HCT116 (cell line): ENCODE measurements at regions not wholly inside any gene's neighbourhood (a gene's known extent, or its start where the extent isn't known, plus 50 kb on each side); places are given as distances from the start of the nearest gene placed in this dataset.

Source experiments
- ATAC-seq: fragments of 200-7000 bp; cut with Tn5 transposase; 2 replicates; pipeline ENCODE4 v1.9.1; 2020; ENCODE audit warnings: mild to moderate bottlenecking, moderate library complexity
- BruUV-seq: library from RNA; stranded (reverse); fragments of 400-500 nt; replicated peaks from 2 replicates; lab custom pipeline; 2021; lab: Mats Ljungman, UMichigan
- CTCF ChIA-PET: fragments of 300-600 bp; sonication (Branson Sonifier 250); formaldehyde crosslinking; loops from one replicate; lab custom pipeline; 2021; ENCODE audit warnings: antibody characterized with exemption; lab: Charles Lee
- POLR2A ChIA-PET: fragments of 300-600, 350-600 bp; sonication (Branson Sonifier 250); formaldehyde crosslinking; loops from one replicate; lab custom pipeline; 2021; ENCODE audit warnings: antibody characterized with exemption; lab: Charles Lee
- RAD21 ChIA-PET, 2 experiments: fragments of 300-600 bp; sonication (Branson Sonifier 250); formaldehyde crosslinking; loops; one replicate each; lab custom pipeline; 2023; ENCODE audit warnings: low total read pairs in 2 of 2; ENCODE audit not compliant: uncharacterized antibody in 2 of 2, unreplicated experiment in 2 of 2, low non-redundant PET in 1 of 2; lab: Charles Lee
- DNase-seq: peaks from one replicate; pipeline ENCODE4 v3.0.0-alpha.2; 2010; ENCODE audit warnings: low read depth, low spot score
- H2AFZ ChIP-seq: fragments of 200-600 bp; shearing (Covaris generic), sonication (generic); 2 replicates; pipeline ENCODE4 v1.6.1; 2017; ENCODE audit warnings: low read depth, mixed run types, mixed read lengths, antibody characterized with exemption, low read length; ENCODE audit not compliant: poor library complexity, severe bottlenecking
- H3K27ac ChIP-seq: 2 replicates; pipeline ENCODE4 v1.5.1; 2012; ENCODE audit warnings: low read depth, low read length
- H3K27me3 ChIP-seq: fragments of 200-600 bp; sonication (generic); 2 replicates; pipeline ENCODE4 v1.6.1; 2016; ENCODE audit warnings: mixed run types, low read length, mixed read lengths; ENCODE audit not compliant: insufficient read depth
- H3K36me3 ChIP-seq, 2 experiments: fragments of 200-500 bp in 1 of 2; fragments of 200-600 bp in 1 of 2; sonication (Bioruptor generic) in 1 of 2; sonication (generic) in 1 of 2; 2 replicates each; pipeline versions ENCODE4 v1.5.1 to v1.6.1; 2014 to 2016; ENCODE audit warnings: low read length in 2 of 2, inconsistent platforms in 1 of 2, mixed read lengths in 1 of 2, mixed run types in 1 of 2; ENCODE audit not compliant: insufficient read depth in 2 of 2, control insufficient read depth in 1 of 2
- H3K4me1 ChIP-seq, 2 experiments: fragments of 200-600 bp in 1 of 2; sonication (generic) in 1 of 2; 2 replicates each; pipeline versions ENCODE4 v1.5.1 to v1.6.1; 2012 to 2017; ENCODE audit warnings: low read length in 2 of 2, inconsistent platforms in 1 of 2, mild to moderate bottlenecking in 1 of 2, mixed read lengths in 1 of 2, mixed run types in 1 of 2, moderate library complexity in 1 of 2; ENCODE audit not compliant: insufficient read depth in 2 of 2, control insufficient read depth in 1 of 2
- H3K4me2 ChIP-seq: fragments of 200-600 bp; sonication (generic); 2 replicates; pipeline ENCODE4 v1.6.1; 2017; ENCODE audit warnings: mixed run types, low read length, mixed read lengths
- H3K4me3 ChIP-seq, 2 experiments: fragments of 200-600 bp in 1 of 2; sonication (generic) in 1 of 2; replicated peaks in 1 of 2; 2 replicates each; pipeline ENCODE4 v1.5.1; 2011 to 2016; ENCODE audit warnings: low read length in 2 of 2, control low read depth in 1 of 2, low read depth in 1 of 2, mild to moderate bottlenecking in 1 of 2, mixed read lengths in 1 of 2, mixed run types in 1 of 2
- H3K79me2 ChIP-seq: fragments of 200-600 bp; sonication (generic); 2 replicates; pipeline ENCODE4 v1.6.1; 2017; ENCODE audit warnings: mild to moderate bottlenecking, mixed run types, low read length, moderate library complexity, mixed read lengths; ENCODE audit not compliant: insufficient read depth
- H3K9ac ChIP-seq: fragments of 200-600 bp; sonication (generic); 2 replicates; pipeline ENCODE4 v1.6.1; 2016; ENCODE audit warnings: low read length, mixed read lengths
- H3K9me2 ChIP-seq: fragments of 200-600 bp; sonication (generic), shearing (Covaris generic); 2 replicates; pipeline ENCODE4 v1.6.1; 2017; ENCODE audit warnings: mixed run types, mild to moderate bottlenecking, moderate library complexity; ENCODE audit not compliant: insufficient read depth
- H3K9me3 ChIP-seq, 2 experiments: fragments of 200-500 bp in 1 of 2; fragments of 200-600 bp in 1 of 2; sonication (Bioruptor generic) in 1 of 2; sonication (generic) in 1 of 2; 2 replicates each; pipeline ENCODE4 v1.6.1; 2014 to 2017; ENCODE audit warnings: low read length in 2 of 2, mixed read lengths in 2 of 2, inconsistent platforms in 1 of 2, low read depth in 1 of 2, mild to moderate bottlenecking in 1 of 2, mixed run types in 1 of 2, moderate library complexity in 1 of 2; ENCODE audit not compliant: control insufficient read depth in 1 of 2, insufficient read depth in 1 of 2
- H4K20me1 ChIP-seq: fragments of 200-600 bp; sonication (generic), shearing (Covaris generic); 2 replicates; pipeline ENCODE4 v1.6.1; 2017; ENCODE audit warnings: mixed run types, mild to moderate bottlenecking, moderate library complexity; ENCODE audit not compliant: insufficient read depth
- CBX3 ChIP-seq: IDR thresholded peaks from 2 replicates; pipeline ENCODE4 v1.6.1; 2012; ENCODE audit warnings: low read depth
- POLR2A ChIP-seq: IDR thresholded peaks from 2 replicates; pipeline ENCODE4 v1.7.0; 2011; ENCODE audit warnings: borderline replicate concordance; ENCODE audit not compliant: insufficient read depth, insufficient read length; ENCODE audit errors: extremely low read depth
- TCF7L2 ChIP-seq: IDR thresholded peaks from 2 replicates; pipeline ENCODE4 v1.7.0; 2011; ENCODE audit warnings: borderline replicate concordance, inconsistent platforms; ENCODE audit not compliant: insufficient read depth, insufficient read length; ENCODE audit errors: extremely low read depth
- intact Hi-C: fragments of 100-400 bp; cut with micrococcal nuclease; formaldehyde crosslinking; loops from 2 replicates; pipeline ENCODE4 v1.10.0; 2022
- TF ChIP-seq, protein P1 (sequence below): IDR thresholded peaks from 2 replicates; pipeline ENCODE4 v1.6.1; 2012; ENCODE audit warnings: low read depth
- TF ChIP-seq, protein P2 (sequence below), 3 experiments: fragments of 200-600 bp in 1 of 3; sonication (generic) in 1 of 3; IDR thresholded peaks in 2 of 3; conservative IDR thresholded peaks in 1 of 3; 2 replicates each; pipeline ENCODE4 v1.5.1; 2012 to 2017; ENCODE audit warnings: low read depth in 2 of 3, low read length in 2 of 3, antibody characterized with exemption in 1 of 3, borderline replicate concordance in 1 of 3, control low read depth in 1 of 3, mild to moderate bottlenecking in 1 of 3, mixed read lengths in 1 of 3, mixed run types in 1 of 3, moderate library complexity in 1 of 3; ENCODE audit not compliant: insufficient read depth in 1 of 3
- TF ChIP-seq, protein P3 (sequence below): IDR thresholded peaks from 2 replicates; pipeline ENCODE4 v1.6.1; 2012

DNA sequence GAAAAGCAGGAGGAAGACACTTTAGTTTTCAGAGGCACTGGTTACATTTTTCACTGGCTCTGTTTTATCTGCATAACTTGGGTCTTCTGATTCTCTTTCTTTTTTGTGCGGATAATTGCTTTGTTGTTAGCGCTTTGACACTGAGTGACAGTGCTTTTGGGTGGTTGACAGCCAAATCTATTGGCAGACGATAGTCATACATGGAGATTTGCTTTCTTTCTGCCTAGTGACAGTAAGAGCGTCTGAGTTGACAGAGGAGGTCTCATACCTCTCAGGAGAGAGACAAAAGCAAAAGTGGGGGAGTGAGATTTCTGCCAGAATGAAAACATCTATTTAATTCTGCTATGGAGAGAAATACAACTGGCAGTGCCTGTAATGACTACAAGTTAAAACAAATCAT lies 2278.0 kb upstream of the WWC1 start (continued):
- TF ChIP-seq, protein P1, sequence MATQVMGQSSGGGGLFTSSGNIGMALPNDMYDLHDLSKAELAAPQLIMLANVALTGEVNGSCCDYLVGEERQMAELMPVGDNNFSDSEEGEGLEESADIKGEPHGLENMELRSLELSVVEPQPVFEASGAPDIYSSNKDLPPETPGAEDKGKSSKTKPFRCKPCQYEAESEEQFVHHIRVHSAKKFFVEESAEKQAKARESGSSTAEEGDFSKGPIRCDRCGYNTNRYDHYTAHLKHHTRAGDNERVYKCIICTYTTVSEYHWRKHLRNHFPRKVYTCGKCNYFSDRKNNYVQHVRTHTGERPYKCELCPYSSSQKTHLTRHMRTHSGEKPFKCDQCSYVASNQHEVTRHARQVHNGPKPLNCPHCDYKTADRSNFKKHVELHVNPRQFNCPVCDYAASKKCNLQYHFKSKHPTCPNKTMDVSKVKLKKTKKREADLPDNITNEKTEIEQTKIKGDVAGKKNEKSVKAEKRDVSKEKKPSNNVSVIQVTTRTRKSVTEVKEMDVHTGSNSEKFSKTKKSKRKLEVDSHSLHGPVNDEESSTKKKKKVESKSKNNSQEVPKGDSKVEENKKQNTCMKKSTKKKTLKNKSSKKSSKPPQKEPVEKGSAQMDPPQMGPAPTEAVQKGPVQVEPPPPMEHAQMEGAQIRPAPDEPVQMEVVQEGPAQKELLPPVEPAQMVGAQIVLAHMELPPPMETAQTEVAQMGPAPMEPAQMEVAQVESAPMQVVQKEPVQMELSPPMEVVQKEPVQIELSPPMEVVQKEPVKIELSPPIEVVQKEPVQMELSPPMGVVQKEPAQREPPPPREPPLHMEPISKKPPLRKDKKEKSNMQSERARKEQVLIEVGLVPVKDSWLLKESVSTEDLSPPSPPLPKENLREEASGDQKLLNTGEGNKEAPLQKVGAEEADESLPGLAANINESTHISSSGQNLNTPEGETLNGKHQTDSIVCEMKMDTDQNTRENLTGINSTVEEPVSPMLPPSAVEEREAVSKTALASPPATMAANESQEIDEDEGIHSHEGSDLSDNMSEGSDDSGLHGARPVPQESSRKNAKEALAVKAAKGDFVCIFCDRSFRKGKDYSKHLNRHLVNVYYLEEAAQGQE: no peak
- TF ChIP-seq TCF7L2 (no peak), POLR2A (no peak)
- TF ChIP-seq, protein P2, sequence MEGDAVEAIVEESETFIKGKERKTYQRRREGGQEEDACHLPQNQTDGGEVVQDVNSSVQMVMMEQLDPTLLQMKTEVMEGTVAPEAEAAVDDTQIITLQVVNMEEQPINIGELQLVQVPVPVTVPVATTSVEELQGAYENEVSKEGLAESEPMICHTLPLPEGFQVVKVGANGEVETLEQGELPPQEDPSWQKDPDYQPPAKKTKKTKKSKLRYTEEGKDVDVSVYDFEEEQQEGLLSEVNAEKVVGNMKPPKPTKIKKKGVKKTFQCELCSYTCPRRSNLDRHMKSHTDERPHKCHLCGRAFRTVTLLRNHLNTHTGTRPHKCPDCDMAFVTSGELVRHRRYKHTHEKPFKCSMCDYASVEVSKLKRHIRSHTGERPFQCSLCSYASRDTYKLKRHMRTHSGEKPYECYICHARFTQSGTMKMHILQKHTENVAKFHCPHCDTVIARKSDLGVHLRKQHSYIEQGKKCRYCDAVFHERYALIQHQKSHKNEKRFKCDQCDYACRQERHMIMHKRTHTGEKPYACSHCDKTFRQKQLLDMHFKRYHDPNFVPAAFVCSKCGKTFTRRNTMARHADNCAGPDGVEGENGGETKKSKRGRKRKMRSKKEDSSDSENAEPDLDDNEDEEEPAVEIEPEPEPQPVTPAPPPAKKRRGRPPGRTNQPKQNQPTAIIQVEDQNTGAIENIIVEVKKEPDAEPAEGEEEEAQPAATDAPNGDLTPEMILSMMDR (IDR thresholded peaks at IDR 0.05 in 2 of 3, conservative IDR thresholded peaks at IDR 0.05 in 1 of 3; ENCODE audit: borderline replicate concordance in 1 of 3, insufficient read depth in 1 of 3, low read depth in 2 of 3, low read length in 2 of 3): no peak

DNA sequence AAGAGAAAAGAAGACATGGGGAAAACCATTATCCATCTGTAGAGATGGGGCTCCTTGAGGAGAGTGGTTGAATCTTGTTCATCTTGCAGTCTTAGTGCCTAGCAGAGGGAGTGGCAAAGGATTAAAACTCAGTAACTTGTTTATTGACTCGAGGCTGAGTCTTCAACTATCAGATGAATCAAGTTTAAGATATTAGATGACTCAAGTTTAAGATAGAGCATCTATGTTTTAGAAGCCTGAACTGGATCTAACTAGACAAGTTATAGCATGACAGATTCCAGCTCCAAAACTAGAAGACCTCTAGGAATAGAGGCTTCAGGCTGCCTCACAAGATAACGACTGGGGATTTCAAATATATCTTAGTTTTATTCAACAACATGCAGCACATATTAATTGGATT lies 2277.2 kb upstream of the WWC1 start:
- intact Hi-C loops: no loop called here
- Histone ChIP-seq H3K4me2 (no peak overlapping the region), H3K27me3 (no peaks in the 10 kb centered on the region), H3K36me3 (no peaks in the 10 kb centered on the region), H2AFZ (no peak overlapping the region), H3K9me3 (peaks cover 8 to 22% of the 10 kb centered on the region in 2 experiments; a peak in 2 of 4 replicates), H4K20me1 (no peaks in the 10 kb centered on the region), H3K9ac (no peak overlapping the region), H3K27ac (no peak overlapping the region), H3K9me2 (no peaks in the 10 kb centered on the region), H3K4me1 (no peaks in the 10 kb centered on the region), H3K79me2 (no peaks in the 10 kb centered on the region), H3K4me3 (no peak overlapping the region)
- DNase-seq (no peak), ATAC-seq (no peak)
- BruUV-seq: no TSS peak
- RAD21 ChIA-PET: no interaction called here
- POLR2A ChIA-PET: no interaction called here
- CTCF ChIA-PET: no interaction called here
- TF ChIP-seq CBX3: no peak
- TF ChIP-seq, protein P3, sequence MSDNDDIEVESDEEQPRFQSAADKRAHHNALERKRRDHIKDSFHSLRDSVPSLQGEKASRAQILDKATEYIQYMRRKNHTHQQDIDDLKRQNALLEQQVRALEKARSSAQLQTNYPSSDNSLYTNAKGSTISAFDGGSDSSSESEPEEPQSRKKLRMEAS: no peak
